ENCODE measurements at regions not wholly inside any gene's neighbourhood (a gene's known extent, or its start where the extent isn't known, plus 50 kb on each side); places are given as distances from the start of the nearest gene placed in this dataset. TPM values are rescaled to one million over a fixed set of nuclear protein-coding genes. Genes with fewer than 3 reads are reported as not detected.

GRCh38 chr2:103660519-103660918, 898.7 kb downstream of the TMEM182 start:
- no peaks in the 10 kb centered on the region for H3K27me3 ChIP-seq
- no peaks in the 10 kb centered on the region for H3K4me1 ChIP-seq
- H3K9me3 ChIP-seq, result no peaks in the 10 kb centered on the region
- H3K4me3 ChIP-seq, result no peak overlapping the region
- H3K36me3 ChIP-seq, result no peaks in the 10 kb centered on the region
- DNase-seq, result no peak
- TF ChIP-seq POLR2A (IDR thresholded peaks at IDR 0.05) (no peak), CTCF (IDR thresholded peaks at IDR 0.05) (no peak)
- no peak overlapping the region for H3K27ac ChIP-seq
- intact Hi-C loops (cut with DNase I; ENCODE audit: low total_unique reads), result no loop called here

- intact Hi-C loops (cut with DNase I; ENCODE audit: low total_unique reads), result no loop called here
- no peaks in the 10 kb centered on the region for H3K4me1 ChIP-seq
- no peak overlapping the region for H3K27ac ChIP-seq
- DNase-seq, result no peak
- H3K9me3 ChIP-seq, result no peaks in the 10 kb centered on the region
- no peak for TF ChIP-seq CTCF (IDR thresholded peaks at IDR 0.05)
- TF ChIP-seq POLR2A (IDR thresholded peaks at IDR 0.05), result no peak
- no peak overlapping the region for H3K4me3 ChIP-seq
- H3K27me3 ChIP-seq, result no peaks in the 10 kb centered on the region
- H3K36me3 ChIP-seq, result no peaks in the 10 kb centered on the region
Measured at GRCh38 chr2:103660947-103661346, 899.1 kb downstream of the TMEM182 start.

- no peak overlapping the region for H3K4me3 ChIP-seq
- no peaks in the 10 kb centered on the region for H3K9me3 ChIP-seq
- intact Hi-C loops (cut with DNase I; ENCODE audit: low total_unique reads), result no loop called here
- TF ChIP-seq CTCF (IDR thresholded peaks at IDR 0.05) (no peak), POLR2A (IDR thresholded peaks at IDR 0.05) (no peak)
- no peak for DNase-seq
- no peak overlapping the region for H3K27ac ChIP-seq
- no peaks in the 10 kb centered on the region for H3K27me3 ChIP-seq
- H3K4me1 ChIP-seq, result no peaks in the 10 kb centered on the region
- H3K36me3 ChIP-seq, result no peaks in the 10 kb centered on the region
Measured at GRCh38 chr2:103664690-103665089, 902.9 kb downstream of the TMEM182 start.

- no peak overlapping the region for H3K27ac ChIP-seq
- no peak overlapping the region for H3K4me3 ChIP-seq
- no peaks in the 10 kb centered on the region for H3K4me1 ChIP-seq
- TF ChIP-seq POLR2A (IDR thresholded peaks at IDR 0.05) (no peak), CTCF (IDR thresholded peaks at IDR 0.05) (no peak)
- no peak for DNase-seq
- no peaks in the 10 kb centered on the region for H3K9me3 ChIP-seq
- intact Hi-C loops (cut with DNase I; ENCODE audit: low total_unique reads), result no loop called here
- no peaks in the 10 kb centered on the region for H3K36me3 ChIP-seq
- no peaks in the 10 kb centered on the region for H3K27me3 ChIP-seq
Measured at GRCh38 chr2:103667335-103667884, 905.6 kb downstream of the TMEM182 start.

GRCh38 chr2:103669531-103669930, 907.7 kb downstream of the TMEM182 start:
- no peak overlapping the region for H3K4me3 ChIP-seq
- DNase-seq, result no peak
- no peak overlapping the region for H3K27ac ChIP-seq
- intact Hi-C loops (cut with DNase I; ENCODE audit: low total_unique reads), result no loop called here
- H3K36me3 ChIP-seq, result no peaks in the 10 kb centered on the region
- no peaks in the 10 kb centered on the region for H3K4me1 ChIP-seq
- H3K9me3 ChIP-seq, result no peaks in the 10 kb centered on the region
- TF ChIP-seq CTCF (IDR thresholded peaks at IDR 0.05) (no peak), POLR2A (IDR thresholded peaks at IDR 0.05) (no peak)
- no peaks in the 10 kb centered on the region for H3K27me3 ChIP-seq

Small RNA genes in the stretch of these regions (small RNA-seq; reads per million reads assigned to genes)
- gene AC010881.1 (not detected), gene AC018880.2 (not detected)
